Neural cell (in vitro differentiated cells): ENCODE measurements at regions not wholly inside any gene's neighbourhood (a gene's known extent, or its start where the extent isn't known, plus 50 kb on each side); places are given as distances from the start of the nearest gene placed in this dataset.

Experiments used
- H2AFZ ChIP-seq: fragments of 200-600, 300-800 bp; sonication (generic), shearing (Covaris generic); 2 replicates; pipeline ENCODE4 v1.6.0; 2014; ENCODE audit warnings: low read depth, mild to moderate bottlenecking, antibody characterized with exemption, low read length, moderate library complexity
- H3F3A ChIP-seq: fragments of 200-600 bp; shearing (Covaris generic); 2 replicates; pipeline ENCODE4 v1.6.1; 2016; ENCODE audit warnings: mild to moderate bottlenecking, moderate library complexity, mixed read lengths, antibody characterized with exemption, low read length; ENCODE audit not compliant: insufficient read depth, poor library complexity, severe bottlenecking
- H3K27ac ChIP-seq: fragments of 200-600, 300-800 bp; sonication (generic), shearing (Covaris generic); 2 replicates; pipeline ENCODE4 v1.5.1; 2014; ENCODE audit warnings: mild to moderate bottlenecking, low read length, moderate library complexity
- H3K27me3 ChIP-seq: fragments of 300-800, 200-600 bp; sonication (generic), shearing (Covaris generic); 2 replicates; pipeline ENCODE4 v1.6.0; 2014; ENCODE audit warnings: mild to moderate bottlenecking, low read depth, low read length, moderate library complexity; ENCODE audit not compliant: insufficient read depth
- H3K36me3 ChIP-seq: fragments of 300-800, 200-600 bp; sonication (generic), shearing (Covaris generic); 2 replicates; pipeline ENCODE4 v1.5.1; 2014; ENCODE audit warnings: mild to moderate bottlenecking, antibody characterized with exemption, low read length, moderate library complexity; ENCODE audit not compliant: insufficient read depth
- H3K4me2 ChIP-seq: fragments of 300-800, 200-600 bp; sonication (generic), shearing (Covaris generic); 2 replicates; pipeline ENCODE4 v1.6.0; 2014; ENCODE audit warnings: mild to moderate bottlenecking, low read length
- H3K4me3 ChIP-seq: fragments of 300-800, 200-600 bp; sonication (generic), shearing (Covaris generic); 2 replicates; pipeline ENCODE4 v1.5.1; 2014; ENCODE audit warnings: mild to moderate bottlenecking, low read length, moderate library complexity
- H3K79me2 ChIP-seq: fragments of 200-600 bp; shearing (Covaris generic); replicated peaks from 2 replicates; pipeline ENCODE4 v1.6.0; 2014; ENCODE audit warnings: mild to moderate bottlenecking, low read length, moderate library complexity; ENCODE audit not compliant: insufficient read depth
- H3K9ac ChIP-seq: fragments of 300-800, 200-600 bp; sonication (generic), shearing (Covaris generic); 2 replicates; pipeline ENCODE4 v1.6.1; 2016; ENCODE audit warnings: mild to moderate bottlenecking, low read length, mixed read lengths
- H3K9me2 ChIP-seq: fragments of 200-600 bp; shearing (Covaris generic); 2 replicates; pipeline ENCODE4 v1.6.1; 2016; ENCODE audit warnings: mild to moderate bottlenecking, low read length, mixed read lengths; ENCODE audit not compliant: insufficient read depth
- H3K9me3 ChIP-seq: fragments of 200-600, 300-800 bp; sonication (generic), shearing (Covaris generic); 2 replicates; pipeline ENCODE4 v1.6.1; 2016; ENCODE audit warnings: mild to moderate bottlenecking, mixed run types, low read length, moderate library complexity, mixed read lengths
- H4K20me1 ChIP-seq: fragments of 200-600 bp; shearing (Covaris generic); 2 replicates; pipeline ENCODE4 v1.6.1; 2016; ENCODE audit warnings: mild to moderate bottlenecking, mixed run types; ENCODE audit not compliant: insufficient read depth
- CTCF ChIP-seq: fragments of 450-650 bp; IDR thresholded peaks from 2 replicates; pipeline ENCODE4 v1.5.1; 2014; ENCODE audit warnings: antibody characterized with exemption, mild to moderate bottlenecking, moderate library complexity; ENCODE audit not compliant: poor library complexity, severe bottlenecking
- EP300 ChIP-seq: fragments of 450-650 bp; conservative IDR thresholded peaks from 2 replicates; pipeline ENCODE4 v1.6.1; 2014; ENCODE audit warnings: antibody characterized with exemption, mild to moderate bottlenecking, moderate library complexity; ENCODE audit not compliant: poor library complexity, severe bottlenecking
- EZH2 ChIP-seq: fragments of 200-600, 300-800 bp; shearing (Covaris generic), sonication (generic); IDR thresholded peaks from 2 replicates; pipeline ENCODE4 v1.6.1; 2014; ENCODE audit warnings: antibody characterized with exemption, low read length, borderline replicate concordance, mild to moderate bottlenecking; ENCODE audit not compliant: insufficient read depth, poor library complexity, severe bottlenecking
- POLR2AphosphoS5 ChIP-seq: IDR thresholded peaks from 2 replicates; pipeline ENCODE4 v1.6.1; 2012
- RAD21 ChIP-seq: fragments of 450-650 bp; conservative IDR thresholded peaks from 2 replicates; pipeline ENCODE4 v1.6.1; 2014; ENCODE audit warnings: antibody characterized with exemption, mild to moderate bottlenecking, moderate library complexity
- REST ChIP-seq: IDR thresholded peaks from 2 replicates; pipeline ENCODE4 v1.6.1; 2012; ENCODE audit warnings: borderline replicate concordance
- SMC3 ChIP-seq: fragments of 450-650 bp; conservative IDR thresholded peaks from 2 replicates; pipeline ENCODE4 v1.6.1; 2014; ENCODE audit warnings: antibody characterized with exemption, mild to moderate bottlenecking, moderate library complexity; ENCODE audit not compliant: poor library complexity
- TAF1 ChIP-seq: IDR thresholded peaks from 2 replicates; pipeline ENCODE4 v1.6.1; 2012; ENCODE audit warnings: low read depth

- no peak overlapping the region for H2AFZ ChIP-seq
- H3K9ac ChIP-seq, result no peak overlapping the region
- H3K36me3 ChIP-seq, result no peaks in the 10 kb centered on the region
- no peak overlapping the region for H3K4me2 ChIP-seq
- no peaks in the 10 kb centered on the region for H3K27me3 ChIP-seq
- no peaks in the 10 kb centered on the region for H3K9me2 ChIP-seq
- H3F3A ChIP-seq, result no peaks in the 10 kb centered on the region
- no peaks in the 10 kb centered on the region for H4K20me1 ChIP-seq
- H3K9me3 ChIP-seq, result no peaks in the 10 kb centered on the region
- H3K79me2 ChIP-seq, result no peaks in the 10 kb centered on the region
- no peak overlapping the region for H3K4me3 ChIP-seq
- TF ChIP-seq POLR2AphosphoS5, result no peak
- H3K27ac ChIP-seq, result no peak overlapping the region
Measured at GRCh38 chr17:71405101-71405500, 715.7 kb upstream of the SOX9 start.

GRCh38 chr17:71407981-71408380, 712.8 kb upstream of the SOX9 start:
- H4K20me1 ChIP-seq, result no peaks in the 10 kb centered on the region
- H3K4me3 ChIP-seq, result no peak overlapping the region
- no peak overlapping the region for H2AFZ ChIP-seq
- no peak for TF ChIP-seq TAF1
- H3K27me3 ChIP-seq, result no peaks in the 10 kb centered on the region
- H3K27ac ChIP-seq, result no peak overlapping the region
- H3K4me2 ChIP-seq, result no peak overlapping the region
- no peaks in the 10 kb centered on the region for H3K9me3 ChIP-seq
- H3K9me2 ChIP-seq, result no peaks in the 10 kb centered on the region
- no peaks in the 10 kb centered on the region for H3F3A ChIP-seq
- H3K36me3 ChIP-seq, result no peaks in the 10 kb centered on the region
- no peaks in the 10 kb centered on the region for H3K79me2 ChIP-seq
- H3K9ac ChIP-seq, result no peak overlapping the region

- no peak overlapping the region for H3K4me2 ChIP-seq
- no peaks in the 10 kb centered on the region for H3K27me3 ChIP-seq
- H3K4me3 ChIP-seq, result no peak overlapping the region
- no peaks in the 10 kb centered on the region for H3K36me3 ChIP-seq
- H3K9ac ChIP-seq, result no peak overlapping the region
- no peaks in the 10 kb centered on the region for H4K20me1 ChIP-seq
- no peaks in the 10 kb centered on the region for H3K79me2 ChIP-seq
- no peaks in the 10 kb centered on the region for H3K9me3 ChIP-seq
- no peak overlapping the region for H2AFZ ChIP-seq
- no peaks in the 10 kb centered on the region for H3F3A ChIP-seq
- no peaks in the 10 kb centered on the region for H3K9me2 ChIP-seq
- no peak overlapping the region for H3K27ac ChIP-seq
- TF ChIP-seq CTCF (no peak), EP300 (no peak), POLR2AphosphoS5 (no peak)
Measured at GRCh38 chr17:71409137-71409536, 711.7 kb upstream of the SOX9 start.

- Histone ChIP-seq H3K4me2 (no peak overlapping the region), H2AFZ (no peak overlapping the region), H3K27ac (no peak overlapping the region), H3K9me3 (no peaks in the 10 kb centered on the region), H3K36me3 (no peaks in the 10 kb centered on the region), H3K9ac (no peak overlapping the region), H3F3A (no peaks in the 10 kb centered on the region), H3K4me3 (no peak overlapping the region), H3K79me2 (no peaks in the 10 kb centered on the region), H4K20me1 (no peaks in the 10 kb centered on the region), H3K27me3 (no peaks in the 10 kb centered on the region), H3K9me2 (no peaks in the 10 kb centered on the region)
- TF ChIP-seq CTCF (no peak), RAD21 (no peak), REST (no peak), TAF1 (no peak), EP300 (no peak), EZH2 (no peak), SMC3 (no peak)
Measured at GRCh38 chr17:71409712-71410111, 711.1 kb upstream of the SOX9 start.
